SU-DHL-6 (cell line): ENCODE measurements at regions not wholly inside any gene's neighbourhood (a gene's known extent, or its start where the extent isn't known, plus 50 kb on each side); places are given as distances from the start of the nearest gene placed in this dataset.

Source experiments
- H2AFZ ChIP-seq: fragments of 200-600 bp; sonication (generic); 2 replicates; pipeline ENCODE4 v1.6.1; 2014; ENCODE audit warnings: low read depth, mild to moderate bottlenecking, moderate library complexity, mixed read lengths, antibody characterized with exemption, low read length; ENCODE audit not compliant: severe bottlenecking
- H3F3A ChIP-seq: fragments of 200-600 bp; shearing (Covaris generic); 2 replicates; pipeline ENCODE4 v1.6.0; 2016; ENCODE audit warnings: antibody characterized with exemption, mild to moderate bottlenecking; ENCODE audit not compliant: insufficient read depth
- H3K27ac ChIP-seq: fragments of 200-600 bp; sonication (generic); 2 replicates; pipeline ENCODE4 v1.5.1; 2016; ENCODE audit warnings: low read depth, mild to moderate bottlenecking, low read length, moderate library complexity, mixed read lengths
- H3K27me3 ChIP-seq: fragments of 200-600 bp; sonication (generic), shearing (Covaris generic); 2 replicates; pipeline ENCODE4 v1.6.0; 2014; ENCODE audit warnings: mild to moderate bottlenecking, low read length
- H3K36me3 ChIP-seq: fragments of 200-600 bp; sonication (generic); 2 replicates; pipeline ENCODE4 v1.6.1; 2014; ENCODE audit warnings: mild to moderate bottlenecking, low read length, mixed read lengths
- H3K4me2 ChIP-seq: fragments of 300-600, 200-600 bp; shearing (Covaris generic), sonication (generic); 2 replicates; pipeline ENCODE4 v1.6.0; 2014; ENCODE audit warnings: low read length, low read depth, mild to moderate bottlenecking; ENCODE audit not compliant: poor library complexity, severe bottlenecking
- H3K4me3 ChIP-seq: fragments of 200-600 bp; sonication (generic); 2 replicates; pipeline ENCODE4 v1.5.1; 2014; ENCODE audit warnings: antibody characterized with exemption, low read length, mild to moderate bottlenecking, mixed read lengths; ENCODE audit not compliant: insufficient read depth, poor library complexity, severe bottlenecking
- H3K79me2 ChIP-seq: fragments of 200-600 bp; sonication (generic); 2 replicates; pipeline ENCODE4 v1.6.1; 2014; ENCODE audit warnings: mild to moderate bottlenecking, low read length, moderate library complexity; ENCODE audit not compliant: insufficient read depth
- H3K9ac ChIP-seq: fragments of 200-600 bp; sonication (generic); 2 replicates; pipeline ENCODE4 v1.7.0; 2014; ENCODE audit warnings: mild to moderate bottlenecking, low read length
- H3K9me2 ChIP-seq: fragments of 200-600 bp; sonication (generic); replicated peaks from 2 replicates; pipeline ENCODE4 v1.6.1; 2014; ENCODE audit warnings: low read length; ENCODE audit not compliant: insufficient read depth
- H3K9me3 ChIP-seq: fragments of 200-600 bp; sonication (generic); 2 replicates; pipeline ENCODE4 v1.6.1; 2014; ENCODE audit warnings: low read length, mixed read lengths; ENCODE audit not compliant: insufficient read depth
- H4K20me1 ChIP-seq: fragments of 200-600 bp; sonication (generic); 2 replicates; pipeline ENCODE4 v1.6.1; 2014; ENCODE audit warnings: low read depth, mild to moderate bottlenecking, antibody characterized with exemption, low read length, moderate library complexity, mixed read lengths
- EZH2phosphoT487 ChIP-seq: fragments of 200-600 bp; sonication (generic), shearing (Covaris generic); conservative IDR thresholded peaks from 2 replicates; pipeline ENCODE4 v1.6.1; 2018; ENCODE audit warnings: mild to moderate bottlenecking, antibody characterized with exemption, low read length, moderate library complexity, mixed read lengths
- TF ChIP-seq, protein P1 (sequence below): fragments of 200-600 bp; sonication (generic); IDR thresholded peaks from one replicate; pipeline ENCODE4 v1.5.1; 2017; ENCODE audit warnings: antibody characterized with exemption, mild to moderate bottlenecking, low read length, moderate library complexity; ENCODE audit not compliant: insufficient read depth, poor library complexity, severe bottlenecking

DNA sequence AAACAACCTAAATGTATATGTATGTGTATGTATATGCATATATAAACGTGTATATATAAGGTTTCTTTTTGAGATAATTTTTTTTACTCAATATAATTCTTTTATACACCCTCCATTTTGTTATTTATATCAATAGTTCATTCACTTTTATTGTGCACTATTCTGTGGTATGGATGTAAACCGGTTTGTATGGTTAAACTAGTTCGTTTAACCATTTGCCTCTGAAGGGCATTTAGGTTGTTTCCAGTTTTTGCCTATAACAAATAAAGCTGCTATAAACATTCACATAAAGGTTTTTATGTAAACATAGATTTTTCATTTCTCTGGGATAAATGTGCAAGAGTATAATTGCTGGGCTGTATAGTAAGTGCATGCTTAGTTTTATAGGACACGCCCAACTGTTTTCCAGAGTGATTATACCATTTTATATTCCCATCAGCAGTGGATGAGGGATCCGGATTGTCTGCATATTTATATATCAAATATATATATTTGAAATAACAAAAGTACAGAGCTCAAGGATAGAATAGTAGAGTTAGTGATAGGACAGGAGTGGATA lies 380.3 kb downstream of the TSHZ3 start:
- no peaks in the 10 kb centered on the region for H3K27me3 ChIP-seq
- TF ChIP-seq, protein P1, sequence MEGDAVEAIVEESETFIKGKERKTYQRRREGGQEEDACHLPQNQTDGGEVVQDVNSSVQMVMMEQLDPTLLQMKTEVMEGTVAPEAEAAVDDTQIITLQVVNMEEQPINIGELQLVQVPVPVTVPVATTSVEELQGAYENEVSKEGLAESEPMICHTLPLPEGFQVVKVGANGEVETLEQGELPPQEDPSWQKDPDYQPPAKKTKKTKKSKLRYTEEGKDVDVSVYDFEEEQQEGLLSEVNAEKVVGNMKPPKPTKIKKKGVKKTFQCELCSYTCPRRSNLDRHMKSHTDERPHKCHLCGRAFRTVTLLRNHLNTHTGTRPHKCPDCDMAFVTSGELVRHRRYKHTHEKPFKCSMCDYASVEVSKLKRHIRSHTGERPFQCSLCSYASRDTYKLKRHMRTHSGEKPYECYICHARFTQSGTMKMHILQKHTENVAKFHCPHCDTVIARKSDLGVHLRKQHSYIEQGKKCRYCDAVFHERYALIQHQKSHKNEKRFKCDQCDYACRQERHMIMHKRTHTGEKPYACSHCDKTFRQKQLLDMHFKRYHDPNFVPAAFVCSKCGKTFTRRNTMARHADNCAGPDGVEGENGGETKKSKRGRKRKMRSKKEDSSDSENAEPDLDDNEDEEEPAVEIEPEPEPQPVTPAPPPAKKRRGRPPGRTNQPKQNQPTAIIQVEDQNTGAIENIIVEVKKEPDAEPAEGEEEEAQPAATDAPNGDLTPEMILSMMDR = no peak
- TF ChIP-seq EZH2phosphoT487 = no peak
- no peaks in the 10 kb centered on the region for H4K20me1 ChIP-seq
- H3F3A ChIP-seq = no peaks in the 10 kb centered on the region
- no peak overlapping the region for H3K4me2 ChIP-seq
- H3K9me2 ChIP-seq = no peaks in the 10 kb centered on the region
- no peaks in the 10 kb centered on the region for H3K36me3 ChIP-seq
- H3K27ac ChIP-seq = no peak overlapping the region
- no peaks in the 10 kb centered on the region for H3K79me2 ChIP-seq
- no peak overlapping the region for H3K9ac ChIP-seq
- H3K9me3 ChIP-seq = no peaks in the 10 kb centered on the region
- H2AFZ ChIP-seq = no peak overlapping the region
- no peak overlapping the region for H3K4me3 ChIP-seq

DNA sequence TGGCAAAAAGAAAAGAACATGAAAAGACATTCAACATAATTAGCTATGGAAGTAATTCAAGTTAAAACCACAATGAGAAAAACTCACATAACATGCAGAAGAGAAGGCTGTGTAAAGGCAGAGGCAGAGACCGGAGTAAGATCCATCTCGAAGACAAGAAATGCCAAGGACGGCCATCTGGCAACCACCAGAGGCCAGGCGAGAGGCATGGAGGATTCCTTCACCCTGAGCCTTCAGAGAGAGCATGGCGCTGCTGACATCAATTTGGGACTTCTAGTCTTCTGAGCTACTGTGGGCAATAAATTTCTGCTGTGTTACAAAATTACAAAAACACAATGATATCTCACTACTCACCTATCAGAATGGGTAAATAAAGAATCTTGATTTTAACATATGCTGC lies 381.0 kb downstream of the TSHZ3 start:
- no peak overlapping the region for H3K9ac ChIP-seq
- no peaks in the 10 kb centered on the region for H4K20me1 ChIP-seq
- no peak overlapping the region for H3K4me3 ChIP-seq
- no peaks in the 10 kb centered on the region for H3K27me3 ChIP-seq
- H3K4me2 ChIP-seq = no peak overlapping the region
- no peaks in the 10 kb centered on the region for H3K36me3 ChIP-seq
- no peaks in the 10 kb centered on the region for H3K79me2 ChIP-seq
- H3K9me2 ChIP-seq = no peaks in the 10 kb centered on the region
- no peak overlapping the region for H2AFZ ChIP-seq
- H3K27ac ChIP-seq = no peak overlapping the region
- H3F3A ChIP-seq = no peaks in the 10 kb centered on the region
- H3K9me3 ChIP-seq = no peaks in the 10 kb centered on the region
- TF ChIP-seq, protein P1 = no peak
- no peak for TF ChIP-seq EZH2phosphoT487

DNA sequence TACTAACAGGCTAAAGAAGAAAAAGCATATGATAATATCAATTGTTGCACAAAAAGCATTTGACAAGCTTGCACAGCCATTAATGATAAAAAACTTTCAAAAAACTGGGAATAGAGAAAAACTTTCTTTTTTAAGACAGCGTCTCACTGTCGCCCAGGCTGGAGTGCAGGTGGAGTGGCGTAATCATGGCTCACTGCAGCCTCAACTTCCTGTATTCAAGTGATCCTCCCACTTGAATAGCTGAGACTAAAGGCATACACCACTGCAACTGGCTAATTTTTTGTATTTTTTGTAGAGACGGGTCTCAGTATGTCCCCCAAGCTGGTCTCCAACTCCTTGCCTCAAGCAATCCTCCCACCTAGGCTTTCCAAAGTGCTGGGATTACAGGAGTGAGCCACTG lies 382.8 kb downstream of the TSHZ3 start:
- no peaks in the 10 kb centered on the region for H3K9me3 ChIP-seq
- no peaks in the 10 kb centered on the region for H3F3A ChIP-seq
- H3K9ac ChIP-seq = no peak overlapping the region
- no peaks in the 10 kb centered on the region for H3K9me2 ChIP-seq
- H4K20me1 ChIP-seq = no peaks in the 10 kb centered on the region
- H3K4me3 ChIP-seq = no peak overlapping the region
- H3K79me2 ChIP-seq = no peaks in the 10 kb centered on the region
- no peak overlapping the region for H3K4me2 ChIP-seq
- H3K36me3 ChIP-seq = no peaks in the 10 kb centered on the region
- no peak overlapping the region for H2AFZ ChIP-seq
- no peaks in the 10 kb centered on the region for H3K27me3 ChIP-seq
- TF ChIP-seq, protein P1 = no peak
- no peak for TF ChIP-seq EZH2phosphoT487
- no peak overlapping the region for H3K27ac ChIP-seq
